HG02973 (cell line): ENCODE measurements at regions not wholly inside any gene's neighbourhood (a gene's known extent, or its start where the extent isn't known, plus 50 kb on each side); places are given as distances from the start of the nearest gene placed in this dataset.

Experiments used
- ATAC-seq: cut with Tn5 transposase; IDR thresholded peaks from one replicate; pipeline ENCODE4 v1.9.1; 2021; ENCODE audit warnings: moderate library complexity; ENCODE audit not compliant: unreplicated experiment

GRCh38 chr13:76751278-76751677 is 134.9 kb downstream of the KCTD12 start:
- no peak for ATAC-seq

GRCh38 chr13:76750126-76750525 is 136.1 kb downstream of the KCTD12 start:
- ATAC-seq, result no peak

GRCh38 chr13:76745261-76746200 is 140.7 kb downstream of the KCTD12 start:
- ATAC-seq, result peak; percentile 89

GRCh38 chr13:76741624-76742023 is 144.6 kb downstream of the KCTD12 start:
- ATAC-seq, result no peak

DNA sequence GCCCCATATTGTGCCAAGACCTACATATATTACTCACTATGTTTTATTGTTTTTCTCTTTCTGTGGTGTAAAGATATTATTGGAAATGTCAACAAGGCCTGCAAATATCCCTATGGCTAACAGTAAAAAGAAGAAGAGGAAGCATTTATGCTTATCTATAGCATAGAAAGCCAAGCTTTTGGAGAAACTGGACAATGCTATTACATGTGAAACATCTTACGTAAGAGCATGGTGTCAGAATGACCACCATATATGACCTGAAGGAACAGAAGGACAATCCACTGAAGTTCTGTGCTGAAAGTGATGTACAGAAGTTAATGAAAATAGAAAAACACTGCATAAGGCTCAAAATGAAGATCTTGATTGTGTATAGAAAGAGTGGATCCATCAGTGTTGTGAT is 145.2 kb downstream of the KCTD12 start:
- ATAC-seq, result no peak

DNA sequence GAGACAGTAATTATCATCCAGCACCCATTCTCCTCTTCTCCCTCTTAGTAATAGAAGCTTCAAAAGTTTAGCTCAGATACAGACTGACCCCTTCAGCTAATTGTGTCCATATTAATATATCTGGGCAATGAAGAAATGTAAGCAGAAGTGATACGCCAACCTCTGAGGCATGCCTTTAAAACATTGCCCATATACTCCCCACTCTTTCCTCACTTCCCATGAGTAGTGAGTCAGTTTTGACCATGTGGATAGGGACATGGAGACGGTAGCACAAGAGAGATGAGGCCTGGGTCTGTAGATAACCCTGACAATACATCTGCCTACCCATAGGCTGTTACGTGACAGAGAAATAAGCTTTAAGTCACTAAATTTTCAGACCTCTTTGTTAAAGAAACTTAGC is 147.6 kb downstream of the KCTD12 start:
- no peak for ATAC-seq

GRCh38 chr13:76737526-76737925 is 148.7 kb downstream of the KCTD12 start:
- no peak for ATAC-seq

- no peak for ATAC-seq
These were observed 150.6 kb downstream of the KCTD12 start for GRCh38 chr13:76735641-76736040.

GRCh38 chr13:76733671-76734070 is 152.5 kb downstream of the KCTD12 start:
- ATAC-seq, result no peak

GRCh38 chr13:76732367-76732766 is 153.8 kb downstream of the KCTD12 start:
- ATAC-seq, result no peak

- ATAC-seq, result no peak
These were observed 156.0 kb downstream of the KCTD12 start for GRCh38 chr13:76730220-76730619.

- no peak for ATAC-seq
These were observed 156.5 kb downstream of the KCTD12 start for GRCh38 chr13:76729691-76730090.

GRCh38 chr13:76725896-76726295 is 160.3 kb downstream of the KCTD12 start:
- no peak for ATAC-seq

DNA sequence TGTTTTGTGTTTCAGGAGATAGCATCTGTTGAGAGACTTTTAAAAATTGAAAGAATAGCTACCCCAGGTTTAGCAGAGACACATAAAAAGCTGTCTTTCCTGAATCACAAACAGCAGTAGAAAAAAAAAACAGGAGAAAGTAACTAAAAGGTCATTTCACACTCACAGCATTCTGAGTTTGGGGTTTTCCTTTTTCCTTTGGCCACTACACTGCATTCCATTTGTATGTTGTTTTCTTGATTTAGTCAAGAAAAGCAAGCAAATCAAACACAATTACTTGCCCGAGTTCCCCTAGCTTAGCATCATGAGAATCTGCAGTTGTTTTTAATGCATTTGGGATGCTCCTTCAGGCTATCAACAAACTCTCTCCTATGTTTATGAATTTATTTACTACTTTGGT is 161.0 kb downstream of the KCTD12 start:
- no peak for ATAC-seq

DNA sequence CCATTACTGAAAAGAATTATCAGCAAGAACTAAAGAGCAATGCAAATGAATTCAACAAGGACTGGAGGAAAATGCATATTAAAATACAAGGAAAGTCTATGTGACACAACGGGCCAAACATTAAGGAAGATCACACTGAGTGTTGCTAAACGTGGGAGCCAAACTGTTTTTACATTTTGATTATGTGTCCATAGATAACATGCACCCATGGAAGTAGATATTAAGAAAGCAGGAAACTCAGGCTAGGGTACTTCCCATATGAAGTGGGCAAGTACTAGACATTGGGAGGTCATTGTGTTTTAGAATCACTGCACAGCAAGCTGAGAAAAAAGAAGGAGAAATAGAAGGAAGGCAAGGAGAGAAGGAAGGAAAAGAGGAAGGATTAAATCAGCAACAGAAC is 161.8 kb downstream of the KCTD12 start:
- no peak for ATAC-seq

DNA sequence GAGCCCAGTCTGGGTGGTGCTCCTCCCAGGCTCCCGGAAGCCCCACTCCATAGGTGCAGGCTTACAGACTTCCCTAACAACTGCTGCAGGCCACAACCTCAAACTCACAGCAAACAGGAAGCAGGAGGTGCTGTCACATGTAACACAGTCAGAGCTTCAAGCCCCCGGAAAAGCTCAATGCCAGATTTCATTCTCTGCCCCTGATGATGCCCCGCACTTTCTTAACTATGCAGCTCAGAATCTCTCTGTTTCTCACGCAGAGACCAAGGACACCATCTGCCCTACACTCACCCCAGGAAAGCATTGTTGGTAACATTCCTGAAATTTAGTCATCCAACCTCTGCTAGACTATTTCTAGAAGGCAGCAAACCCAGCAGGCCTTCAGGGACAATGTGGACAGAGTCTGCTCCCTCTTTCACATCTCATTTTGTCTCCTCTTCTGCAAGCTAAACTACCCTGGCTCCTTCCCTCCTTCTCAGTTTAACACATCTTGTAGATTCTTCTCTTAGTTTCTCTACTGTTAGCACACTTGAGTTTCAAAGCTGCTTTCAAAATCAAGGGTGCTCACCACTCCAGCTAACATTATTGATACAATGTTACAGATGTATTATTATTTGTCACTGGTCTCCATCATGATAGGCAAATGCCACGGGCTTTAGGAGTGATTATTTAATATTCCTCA is 162.5 kb downstream of the KCTD12 start:
- peak; percentile 53 for ATAC-seq

DNA sequence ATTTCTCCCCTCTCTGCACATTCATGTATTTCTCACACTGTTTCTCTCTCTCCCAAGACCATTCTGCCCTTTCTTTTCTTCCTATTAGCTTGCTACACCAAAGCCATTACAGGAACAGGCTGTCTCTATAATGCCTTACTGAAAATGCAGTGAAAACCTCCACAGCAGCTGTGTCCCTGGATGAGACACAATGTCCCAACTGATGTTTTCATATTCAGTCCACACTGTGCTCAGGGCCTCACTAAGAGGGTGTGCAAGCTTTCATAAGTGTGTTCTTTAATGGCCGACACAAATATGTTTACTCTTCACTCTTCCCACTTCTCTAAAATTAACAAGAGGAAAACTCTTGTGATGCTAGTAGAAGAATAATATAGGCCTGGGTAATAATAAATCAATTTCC is 163.4 kb downstream of the KCTD12 start:
- no peak for ATAC-seq

DNA sequence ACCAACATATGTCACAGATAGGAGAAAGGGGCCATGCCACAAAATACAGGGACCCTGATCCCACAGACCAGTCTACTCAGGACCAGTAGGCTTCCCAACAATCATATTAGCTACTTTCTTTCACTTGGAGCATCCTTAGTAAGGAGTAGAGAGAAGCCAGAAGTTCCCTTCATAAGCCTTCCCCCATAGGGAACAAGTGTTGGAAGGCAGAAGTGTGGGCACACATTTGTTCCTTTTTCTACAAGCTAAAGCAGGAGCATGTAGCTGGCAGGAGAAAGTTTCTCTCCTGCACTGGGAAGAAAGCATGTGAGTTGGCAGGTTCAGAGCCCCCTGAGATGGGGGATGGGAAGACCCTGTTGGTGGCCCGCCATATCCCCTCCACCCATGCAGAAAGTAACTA is 165.4 kb downstream of the KCTD12 start:
- ATAC-seq, result no peak

DNA sequence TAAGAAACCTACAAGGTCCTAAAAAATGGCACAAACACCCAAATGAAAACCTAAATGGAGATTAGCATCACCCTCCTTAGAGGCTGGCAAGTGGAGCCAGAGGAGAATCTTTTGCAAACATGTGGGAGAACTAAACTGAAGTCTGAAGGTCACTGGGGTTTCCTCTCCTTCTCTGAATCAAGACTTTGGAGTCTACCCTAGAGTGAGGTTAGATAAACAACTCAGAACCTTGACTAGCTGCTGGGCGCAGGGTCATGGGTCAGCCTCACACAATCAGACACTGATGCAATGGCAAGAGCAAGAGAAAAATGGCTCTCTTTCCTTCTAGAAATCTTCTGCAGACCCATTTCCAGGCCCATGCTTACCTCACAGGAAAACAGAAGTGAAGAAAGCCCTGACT is 165.8 kb downstream of the KCTD12 start:
- ATAC-seq, result no peak

- no peak for ATAC-seq
These were observed 166.2 kb downstream of the KCTD12 start for GRCh38 chr13:76719955-76720354.

DNA sequence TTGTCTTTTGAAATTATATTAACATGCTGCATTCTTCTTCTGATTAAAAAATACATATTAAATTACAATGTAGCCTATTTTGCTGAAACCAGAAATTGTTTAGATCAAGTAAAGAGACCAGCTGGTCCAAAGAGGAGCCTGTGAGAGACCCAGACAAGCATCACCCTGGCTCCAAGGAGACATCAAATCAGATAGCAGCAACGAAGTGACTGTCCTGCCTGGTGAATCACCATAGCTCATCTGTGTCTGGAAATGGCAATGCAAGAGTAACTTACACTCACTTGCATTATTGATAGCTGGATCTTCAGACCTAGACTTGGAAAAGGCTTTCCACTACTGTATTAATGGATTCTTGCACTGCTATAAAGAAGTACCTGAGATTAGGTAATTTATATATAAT is 169.1 kb downstream of the KCTD12 start:
- ATAC-seq, result no peak

DNA sequence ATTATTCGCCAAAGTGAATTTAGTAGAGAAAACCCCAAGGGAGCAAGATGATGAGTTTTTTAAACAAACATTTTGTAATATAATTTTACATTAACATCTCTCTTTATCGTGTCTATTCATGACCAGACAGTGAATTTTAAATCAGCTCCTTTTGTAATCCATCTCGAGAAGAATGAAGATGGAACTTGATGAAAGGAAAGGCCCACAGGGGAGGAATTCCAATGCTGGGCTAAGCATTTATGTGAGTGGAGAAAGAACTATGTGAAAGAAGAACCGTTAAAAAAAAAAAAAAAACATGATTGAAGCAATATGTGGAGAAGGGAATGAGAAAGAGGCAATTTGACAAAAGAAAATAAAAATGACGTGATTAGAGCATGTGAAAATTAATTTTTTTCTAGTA is 170.6 kb downstream of the KCTD12 start:
- ATAC-seq, result no peak
